ENCODE measurements at regions not wholly inside any gene's neighbourhood (a gene's known extent, or its start where the extent isn't known, plus 50 kb on each side); places are given as distances from the start of the nearest gene placed in this dataset.

- no peak overlapping the region for H3K4me3 ChIP-seq (ENCODE audit: low read depth, low read length)
- no peak for TF ChIP-seq CTCF (IDR thresholded peaks at IDR 0.05; ENCODE audit: low read depth, low read length)
These were observed 386.3 kb downstream of the NDFIP2 start for GRCh38 chr13:79867254-79867653.

- H3K4me3 ChIP-seq (ENCODE audit: low read depth, low read length), result no peak overlapping the region
- no peak for TF ChIP-seq CTCF (IDR thresholded peaks at IDR 0.05; ENCODE audit: low read depth, low read length)
These were observed 385.5 kb downstream of the NDFIP2 start for GRCh38 chr13:79866436-79866835.

- no peak overlapping the region for H3K4me3 ChIP-seq (ENCODE audit: low read depth, low read length)
- TF ChIP-seq CTCF (IDR thresholded peaks at IDR 0.05; ENCODE audit: low read depth, low read length), result no peak
These were observed 381.6 kb downstream of the NDFIP2 start for GRCh38 chr13:79862515-79862914.

GRCh38 chr13:79861731-79862130 lies 380.8 kb downstream of the NDFIP2 start:
- no peak overlapping the region for H3K4me3 ChIP-seq (ENCODE audit: low read depth, low read length)
- no peak for TF ChIP-seq CTCF (IDR thresholded peaks at IDR 0.05; ENCODE audit: low read depth, low read length)

GRCh38 chr13:79860791-79861190 lies 379.8 kb downstream of the NDFIP2 start:
- TF ChIP-seq CTCF (IDR thresholded peaks at IDR 0.05; ENCODE audit: low read depth, low read length), result no peak
- H3K4me3 ChIP-seq (ENCODE audit: low read depth, low read length), result no peak overlapping the region

GRCh38 chr13:79859756-79860155 lies 378.8 kb downstream of the NDFIP2 start:
- H3K4me3 ChIP-seq (ENCODE audit: low read depth, low read length), result no peak overlapping the region
- TF ChIP-seq CTCF (IDR thresholded peaks at IDR 0.05; ENCODE audit: low read depth, low read length), result no peak

GRCh38 chr13:79853251-79853650 lies 372.3 kb downstream of the NDFIP2 start:
- no peak overlapping the region for H3K4me3 ChIP-seq (ENCODE audit: low read depth, low read length)
- no peak for TF ChIP-seq CTCF (IDR thresholded peaks at IDR 0.05; ENCODE audit: low read depth, low read length)

Measured in WI38 (cell line).